ENCODE measurements at regions not wholly inside any gene's neighbourhood (a gene's known extent, or its start where the extent isn't known, plus 50 kb on each side); places are given as distances from the start of the nearest gene placed in this dataset.

DNA sequence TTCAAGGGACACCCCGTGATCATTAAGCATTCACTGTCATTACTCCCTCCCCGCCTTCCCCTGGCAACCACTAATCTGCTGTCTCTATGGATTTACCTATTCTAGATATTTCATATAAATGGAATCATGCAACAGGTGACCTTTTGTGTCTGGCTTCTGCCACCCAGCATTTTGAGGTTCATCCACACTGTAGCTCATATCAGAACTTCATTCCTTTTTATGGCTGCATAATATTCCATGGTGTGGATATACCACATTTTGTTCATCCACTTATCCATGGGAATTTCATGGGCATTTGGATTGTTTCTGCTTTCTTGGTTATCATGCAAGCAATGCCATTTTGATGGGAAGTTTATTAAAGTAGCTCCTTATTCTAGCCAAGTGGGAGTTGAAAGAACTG lies 184.2 kb upstream of the VASH1 start:
- no peaks in the 10 kb centered on the region for H3K9me3 Mint-ChIP-seq
- Histone ChIP-seq H4K20me1 (ENCODE audit: low read depth) (no peaks in the 10 kb centered on the region), H3K4me2 (no peak overlapping the region), H3K4me1 (no peaks in the 10 kb centered on the region), H3K27ac (no peak overlapping the region), H3K27me3 (no peaks in the 10 kb centered on the region), H3K9ac (no peak overlapping the region), H3K79me2 (ENCODE audit: low read depth) (no peaks in the 10 kb centered on the region), H3F3A (ENCODE audit: low read depth) (no peaks in the 10 kb centered on the region), H2AFZ (replicated peaks) (no peak overlapping the region), H3K36me3 (no peaks in the 10 kb centered on the region), H3K9me3 (ENCODE audit: low read depth) (no peaks in the 10 kb centered on the region), H3K4me3 (no peak overlapping the region)
- H3K4me1 Mint-ChIP-seq: peaks cover 17% of the 10 kb centered on the region
- H3K36me3 Mint-ChIP-seq: no peaks in the 10 kb centered on the region
- H3K27me3 Mint-ChIP-seq (ENCODE audit: insufficient read depth, low read depth): peaks cover 10% of the 10 kb centered on the region
- H3K27ac Mint-ChIP-seq: no peak overlapping the region
- DNase-seq (ENCODE audit: low spot score): no peak
- H3K4me3 Mint-ChIP-seq: no peak overlapping the region
- no peak for TF ChIP-seq EZH2phosphoT487 (IDR thresholded peaks at IDR 0.05)
- no peak for TF ChIP-seq EZH2 (IDR thresholded peaks at IDR 0.05)
- no peak for TF ChIP-seq CTCF (IDR thresholded peaks at IDR 0.05)

DNA sequence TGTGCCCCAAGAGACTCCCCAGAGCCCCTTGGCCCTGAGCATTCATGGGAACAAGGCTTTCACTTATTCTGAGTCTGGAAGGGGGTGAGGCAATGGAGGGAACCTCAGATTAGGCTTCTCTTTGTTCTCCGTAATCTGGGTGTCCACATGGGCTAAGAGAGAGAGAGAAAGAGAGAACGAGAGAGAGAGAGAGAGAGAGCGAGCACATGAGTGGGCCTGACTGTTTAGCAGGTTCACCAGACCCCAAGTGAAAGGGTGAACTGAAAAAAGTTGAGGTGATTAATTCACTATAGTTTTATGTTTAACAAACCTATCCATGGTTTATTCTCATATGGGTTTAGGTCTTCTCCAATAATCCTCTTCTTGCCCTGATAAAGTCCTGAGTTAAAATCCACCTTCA lies 183.4 kb upstream of the VASH1 start:
- Histone ChIP-seq H3F3A (ENCODE audit: low read depth) (no peaks in the 10 kb centered on the region), H3K27me3 (no peaks in the 10 kb centered on the region), H3K4me3 (no peak overlapping the region), H3K4me2 (no peak overlapping the region), H3K4me1 (no peaks in the 10 kb centered on the region), H3K36me3 (no peaks in the 10 kb centered on the region), H4K20me1 (ENCODE audit: low read depth) (no peaks in the 10 kb centered on the region), H3K9ac (no peak overlapping the region), H2AFZ (replicated peaks) (no peak overlapping the region), H3K79me2 (ENCODE audit: low read depth) (no peaks in the 10 kb centered on the region), H3K9me3 (ENCODE audit: low read depth) (no peaks in the 10 kb centered on the region), H3K27ac (no peak overlapping the region)
- no peak for DNase-seq (ENCODE audit: low spot score)
- no peak overlapping the region for H3K4me3 Mint-ChIP-seq
- no peaks in the 10 kb centered on the region for H3K9me3 Mint-ChIP-seq
- peaks cover 17% of the 10 kb centered on the region for H3K4me1 Mint-ChIP-seq
- H3K36me3 Mint-ChIP-seq: no peaks in the 10 kb centered on the region
- TF ChIP-seq CTCF (IDR thresholded peaks at IDR 0.05) (no peak), EZH2phosphoT487 (IDR thresholded peaks at IDR 0.05) (no peak), EZH2 (IDR thresholded peaks at IDR 0.05) (no peak)
- H3K27ac Mint-ChIP-seq: no peak overlapping the region
- H3K27me3 Mint-ChIP-seq (ENCODE audit: insufficient read depth, low read depth): peaks cover 10% of the 10 kb centered on the region

GRCh38 chr14:76580399-76580798 lies 180.9 kb upstream of the VASH1 start:
- H3K27ac Mint-ChIP-seq: no peak overlapping the region
- no peak overlapping the region for H3K27ac ChIP-seq

More at GRCh38 chr14:76580399-76580798, 180.9 kb upstream of the VASH1 start:
- H3K9me3 Mint-ChIP-seq: no peaks in the 10 kb centered on the region
- no peaks in the 10 kb centered on the region for H3K9me3 ChIP-seq (ENCODE audit: low read depth)
- H3K4me1 ChIP-seq: no peaks in the 10 kb centered on the region
- H3K4me1 Mint-ChIP-seq: peaks cover under 1% of the 10 kb centered on the region
- H3K27me3 ChIP-seq: no peaks in the 10 kb centered on the region
- no peak overlapping the region for H3K4me3 ChIP-seq
- H3K4me2 ChIP-seq: no peak overlapping the region
- H4K20me1 ChIP-seq (ENCODE audit: low read depth): no peaks in the 10 kb centered on the region
- TF ChIP-seq EZH2 (IDR thresholded peaks at IDR 0.05) (no peak), EZH2phosphoT487 (IDR thresholded peaks at IDR 0.05) (no peak), CTCF (IDR thresholded peaks at IDR 0.05) (no peak)
- H2AFZ ChIP-seq (replicated peaks): no peak overlapping the region
- H3K36me3 ChIP-seq: no peaks in the 10 kb centered on the region
- no peak for DNase-seq (ENCODE audit: low spot score)
- no peak overlapping the region for H3K9ac ChIP-seq
- H3F3A ChIP-seq (ENCODE audit: low read depth): no peaks in the 10 kb centered on the region
- H3K79me2 ChIP-seq (ENCODE audit: low read depth): no peaks in the 10 kb centered on the region
- H3K4me3 Mint-ChIP-seq: no peak overlapping the region
- H3K36me3 Mint-ChIP-seq: no peaks in the 10 kb centered on the region
- H3K27me3 Mint-ChIP-seq (ENCODE audit: insufficient read depth, low read depth): peaks cover 10% of the 10 kb centered on the region
